Osteocyte (in vitro differentiated cells): ENCODE measurements at regions not wholly inside any gene's neighbourhood (a gene's known extent, or its start where the extent isn't known, plus 50 kb on each side); places are given as distances from the start of the nearest gene placed in this dataset.

Experiments used
- DNase-seq: peaks from one replicate; pipeline ENCODE4 v3.0.0; 2021; ENCODE audit warnings: mixed read lengths; ENCODE audit not compliant: unreplicated experiment; ENCODE audit errors: extremely low spot score
- H3K27ac Mint-ChIP-seq: one replicate; pipeline ENCODE4 v1.8.0; 2021; ENCODE audit warnings: mild to moderate bottlenecking, mixed read lengths; ENCODE audit not compliant: unreplicated experiment
- H3K27me3 Mint-ChIP-seq: one replicate; pipeline ENCODE4 v1.8.0; 2021; ENCODE audit warnings: mixed read lengths; ENCODE audit not compliant: unreplicated experiment
- H3K36me3 Mint-ChIP-seq: one replicate; pipeline ENCODE4 v1.8.0; 2021; ENCODE audit warnings: mixed read lengths; ENCODE audit not compliant: unreplicated experiment
- H3K4me1 Mint-ChIP-seq: one replicate; pipeline ENCODE4 v1.8.0; 2021; ENCODE audit warnings: mixed read lengths; ENCODE audit not compliant: unreplicated experiment
- H3K4me3 Mint-ChIP-seq: one replicate; pipeline ENCODE4 v1.8.0; 2021; ENCODE audit warnings: mild to moderate bottlenecking, moderate library complexity, mixed read lengths; ENCODE audit not compliant: unreplicated experiment
- H3K9me3 Mint-ChIP-seq: one replicate; pipeline ENCODE4 v1.8.0; 2021; ENCODE audit warnings: mixed read lengths; ENCODE audit not compliant: unreplicated experiment
- CTCF ChIP-seq: fragments of 200-600 bp; sonication (generic); IDR thresholded peaks from 2 replicates; pipeline ENCODE4 v1.5.0; 2021; ENCODE audit warnings: antibody characterized with exemption, mild to moderate bottlenecking, moderate library complexity

DNA sequence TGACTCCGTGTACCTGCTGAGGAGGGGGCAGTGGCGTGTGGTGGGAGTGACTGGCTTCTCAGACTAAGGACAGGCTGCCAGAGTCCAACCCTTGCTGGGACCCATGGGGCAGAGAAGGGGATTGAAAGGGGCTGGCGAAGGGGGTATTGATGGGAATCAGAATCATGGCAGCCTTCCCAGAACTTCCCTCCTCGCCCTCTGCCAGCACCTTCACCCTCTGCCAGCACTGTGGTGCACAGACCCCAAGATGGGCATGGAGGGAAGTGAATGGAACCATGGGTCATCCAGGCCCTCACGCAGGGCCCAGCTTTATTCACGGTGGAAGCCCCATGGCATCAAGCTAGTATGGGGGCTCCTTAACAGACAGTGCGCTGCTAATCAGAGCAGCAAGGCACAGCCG lies 76.8 kb downstream of the IRX5 start:
- H3K27me3 Mint-ChIP-seq: no peaks in the 10 kb centered on the region
- no peaks in the 10 kb centered on the region for H3K4me1 Mint-ChIP-seq
- H3K27ac Mint-ChIP-seq: no peak overlapping the region
- no peaks in the 10 kb centered on the region for H3K9me3 Mint-ChIP-seq
- no peak overlapping the region for H3K4me3 Mint-ChIP-seq
- H3K36me3 Mint-ChIP-seq: no peaks in the 10 kb centered on the region
- DNase-seq: peak; percentile 63
- no peak for TF ChIP-seq CTCF

GRCh38 chr16:55008836-55009510 lies 78.3 kb downstream of the IRX5 start:
- Mint-ChIP-seq H3K27ac (no peak overlapping the region), H3K4me1 (no peaks in the 10 kb centered on the region), H3K4me3 (no peak overlapping the region), H3K27me3 (no peaks in the 10 kb centered on the region), H3K9me3 (no peaks in the 10 kb centered on the region), H3K36me3 (no peaks in the 10 kb centered on the region)
- no peak for DNase-seq
- TF ChIP-seq CTCF: no peak

GRCh38 chr16:55009581-55009980 lies 78.9 kb downstream of the IRX5 start:
- no peaks in the 10 kb centered on the region for H3K36me3 Mint-ChIP-seq

DNA sequence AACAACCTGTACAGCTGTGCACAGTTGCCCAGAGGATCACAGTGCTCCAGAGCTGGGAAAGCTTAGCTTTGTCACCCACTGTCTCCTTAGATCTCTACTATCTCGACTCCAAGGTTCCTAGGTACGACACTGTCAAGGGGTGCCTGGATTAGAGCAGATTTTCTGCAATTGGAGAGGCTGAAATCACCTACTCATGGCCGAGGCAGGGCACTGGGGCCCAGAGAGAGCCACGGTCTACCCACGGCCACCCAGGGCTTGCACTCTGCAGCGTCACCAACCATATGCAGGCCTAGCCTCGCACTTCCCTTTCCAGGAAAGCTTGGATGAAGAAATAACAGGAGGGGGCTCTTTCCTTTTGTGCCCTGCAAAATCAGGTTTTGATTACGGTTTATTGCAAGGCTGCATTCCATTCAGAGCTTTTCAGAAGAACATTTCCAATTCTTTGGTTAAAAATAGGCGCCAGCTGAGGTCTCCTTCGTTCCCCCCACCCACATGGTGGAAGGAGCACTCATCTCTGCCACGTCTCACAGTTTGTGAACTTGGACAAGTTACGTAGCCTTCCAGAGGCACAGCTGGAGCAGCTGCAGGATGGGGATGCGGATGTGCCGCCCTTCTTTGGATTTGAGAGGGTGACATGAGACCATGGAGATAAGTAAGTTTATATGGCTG lies 80.0 kb downstream of the IRX5 start:
- TF ChIP-seq CTCF: no peak
- Mint-ChIP-seq H3K27me3 (no peaks in the 10 kb centered on the region), H3K27ac (no peak overlapping the region), H3K36me3 (no peaks in the 10 kb centered on the region), H3K9me3 (no peaks in the 10 kb centered on the region), H3K4me3 (no peak overlapping the region), H3K4me1 (no peaks in the 10 kb centered on the region)
- DNase-seq: peak; percentile 69

More at GRCh38 chr16:55009581-55009980, 78.9 kb downstream of the IRX5 start:
- Mint-ChIP-seq H3K9me3 (no peaks in the 10 kb centered on the region), H3K27me3 (no peaks in the 10 kb centered on the region), H3K27ac (no peak overlapping the region), H3K4me1 (no peaks in the 10 kb centered on the region), H3K4me3 (no peak overlapping the region)
- no peak for DNase-seq
- TF ChIP-seq CTCF: no peak

GRCh38 chr16:55012362-55012761 lies 81.7 kb downstream of the IRX5 start:
- Mint-ChIP-seq H3K27ac (no peak overlapping the region), H3K4me3 (no peak overlapping the region), H3K9me3 (no peaks in the 10 kb centered on the region), H3K36me3 (no peaks in the 10 kb centered on the region), H3K27me3 (no peaks in the 10 kb centered on the region), H3K4me1 (no peaks in the 10 kb centered on the region)
- no peak for TF ChIP-seq CTCF
- DNase-seq: peak; percentile 42
